ENCODE measurements at regions not wholly inside any gene's neighbourhood (a gene's known extent, or its start where the extent isn't known, plus 50 kb on each side); places are given as distances from the start of the nearest gene placed in this dataset.

DNA sequence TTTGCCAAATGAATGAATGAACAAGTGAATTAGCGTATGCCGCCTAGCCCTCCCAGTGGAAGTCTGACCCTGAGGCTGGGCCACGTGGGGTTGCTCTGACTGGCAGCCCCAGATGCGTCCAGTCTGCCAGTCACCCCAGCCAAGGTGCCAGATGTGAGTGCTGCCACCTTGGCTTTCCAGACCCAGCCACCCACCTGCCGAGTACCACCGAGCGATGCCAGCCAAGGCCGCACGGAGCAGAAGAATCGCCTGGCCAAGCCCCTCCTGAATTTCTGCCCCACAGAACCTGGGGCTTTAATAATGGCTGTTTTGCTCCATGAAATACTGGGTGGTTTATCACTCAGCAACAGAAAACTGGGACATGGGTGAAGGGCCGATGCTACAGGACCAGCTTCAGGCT lies 59.3 kb downstream of the ADRA2C start:
- 91 to 93% methylated on average over 11 of the region's 11 CpGs for WGBS, 2 experiments
- H3K4me1 ChIP-seq (ENCODE audit: control insufficient read depth, insufficient read depth, low read length), result peaks cover 45% of the 10 kb centered on the region
- H3K27me3 ChIP-seq (ENCODE audit: control insufficient read depth, insufficient read depth, low read length, poor library complexity, severe bottlenecking), result peaks cover 61% of the 10 kb centered on the region

DNA sequence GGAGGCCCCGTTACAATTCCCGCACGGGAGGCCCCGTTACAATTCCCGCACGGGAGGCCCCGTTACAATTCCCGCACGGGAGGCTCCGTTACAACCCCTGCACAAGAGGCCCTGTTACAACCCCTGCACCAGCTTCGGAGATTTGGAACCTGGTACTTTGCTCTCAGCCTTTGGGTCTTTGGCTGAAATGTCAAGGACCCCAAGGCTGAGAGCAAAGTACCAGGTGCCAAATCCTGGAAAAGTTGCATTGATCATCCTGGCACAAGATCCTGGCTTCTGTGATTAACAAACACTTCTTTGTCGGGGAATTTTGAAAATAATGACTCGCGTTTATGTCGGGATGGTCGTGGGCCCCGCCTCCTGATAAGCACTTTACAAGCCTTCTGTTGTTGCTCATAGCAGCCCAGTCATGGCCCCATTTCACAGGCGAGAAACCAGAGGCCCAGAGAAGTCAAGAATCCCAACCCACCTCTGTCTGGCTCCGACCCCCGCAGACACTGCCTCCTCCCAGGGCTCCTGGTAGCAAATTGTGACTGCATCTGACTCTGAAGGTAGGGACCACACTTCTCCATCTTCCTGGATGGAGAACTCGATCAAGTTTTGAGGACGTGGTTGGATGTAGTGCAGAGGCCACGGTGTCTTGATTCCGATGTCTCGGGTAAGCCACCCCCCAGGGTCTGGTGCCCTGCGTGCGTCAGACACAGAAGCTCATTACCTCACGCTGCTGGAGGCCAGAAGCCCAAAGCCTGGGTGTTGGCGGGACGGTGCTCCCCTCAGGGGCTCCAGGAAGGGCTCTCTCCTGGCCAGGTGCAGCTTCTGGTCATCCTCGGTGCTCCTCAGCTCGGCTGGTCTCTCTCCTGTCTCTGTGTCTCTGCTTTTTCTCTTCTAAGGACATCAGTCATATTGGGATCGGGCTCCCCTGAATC lies 60.3 kb downstream of the ADRA2C start:
- Histone ChIP-seq H3K27ac (ENCODE audit: insufficient read depth, low read depth, low read length, poor library complexity, severe bottlenecking) (no peak overlapping the region), H3K9me3 (ENCODE audit: control insufficient read depth, low read length) (no peaks in the 10 kb centered on the region), H3K4me3 (ENCODE audit: insufficient read depth, low read depth, low read length) (no peak overlapping the region), H3K4me1 (ENCODE audit: control insufficient read depth, insufficient read depth, low read length) (peaks cover 43% of the 10 kb centered on the region), H3K36me3 (ENCODE audit: control insufficient read depth, insufficient read depth, low read length) (no peaks in the 10 kb centered on the region), H3K27me3 (ENCODE audit: control insufficient read depth, insufficient read depth, low read length, poor library complexity, severe bottlenecking) (peaks cover 70% of the 10 kb centered on the region)
- WGBS, 2 experiments, result 82 to 84% methylated on average over 33 of the region's 33 CpGs

More for the DNA sequence above, 59.3 kb downstream of the ADRA2C start:
- no peaks in the 10 kb centered on the region for H3K9me3 ChIP-seq (ENCODE audit: control insufficient read depth, low read length)
- no peak overlapping the region for H3K27ac ChIP-seq (ENCODE audit: insufficient read depth, low read depth, low read length, poor library complexity, severe bottlenecking)
- H3K4me3 ChIP-seq (ENCODE audit: insufficient read depth, low read depth, low read length), result no peak overlapping the region
- no peaks in the 10 kb centered on the region for H3K36me3 ChIP-seq (ENCODE audit: control insufficient read depth, insufficient read depth, low read length)

DNA sequence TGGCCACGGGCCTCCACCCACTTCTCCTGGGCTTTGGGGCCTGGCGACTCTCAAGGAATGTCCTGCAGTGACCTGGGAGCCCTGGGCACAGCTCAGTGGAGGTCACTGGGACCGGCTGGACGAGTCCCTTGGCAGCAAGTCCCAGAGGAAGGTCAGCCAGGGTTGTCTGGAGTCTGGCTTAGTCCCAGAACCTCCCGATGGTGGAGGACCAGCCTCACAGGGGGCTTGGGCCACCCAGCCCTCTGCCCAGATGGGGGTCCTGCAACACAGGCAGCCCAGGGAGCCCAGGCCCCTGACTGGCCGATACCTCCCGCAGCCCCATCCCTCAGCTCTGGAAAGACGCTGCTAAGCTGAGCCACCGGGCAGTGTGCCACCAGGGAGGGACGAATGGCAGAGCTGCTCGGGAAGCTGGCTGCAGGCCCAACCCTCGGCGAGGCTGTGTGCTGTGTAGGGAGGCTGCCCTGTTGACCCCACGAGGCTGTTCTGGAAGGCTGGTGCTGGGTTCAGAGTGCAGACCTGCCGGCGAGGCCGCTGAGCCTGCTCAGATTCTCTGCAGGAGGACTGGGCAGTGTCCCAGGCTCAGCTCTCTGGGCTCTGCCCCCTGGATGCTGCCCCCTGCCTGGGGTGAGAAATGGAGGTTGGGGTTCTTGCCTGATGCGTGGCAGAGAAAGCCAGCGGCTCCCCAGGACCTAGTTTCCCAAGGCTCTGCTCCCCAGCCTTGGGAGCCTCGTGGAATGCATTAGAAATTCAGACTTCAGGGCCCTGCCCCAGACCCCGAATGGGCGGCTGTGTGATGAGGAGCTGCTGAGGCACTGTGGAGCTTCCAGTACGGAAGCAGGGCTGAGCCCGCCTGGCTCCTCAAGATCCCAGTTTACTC lies 61.7 kb downstream of the ADRA2C start:
- Histone ChIP-seq H3K27me3 (ENCODE audit: control insufficient read depth, insufficient read depth, low read length, poor library complexity, severe bottlenecking) (peaks cover 78% of the 10 kb centered on the region), H3K4me1 (ENCODE audit: control insufficient read depth, insufficient read depth, low read length) (peaks cover 36% of the 10 kb centered on the region), H3K9me3 (ENCODE audit: control insufficient read depth, low read length) (no peaks in the 10 kb centered on the region), H3K36me3 (ENCODE audit: control insufficient read depth, insufficient read depth, low read length) (no peaks in the 10 kb centered on the region), H3K27ac (ENCODE audit: insufficient read depth, low read depth, low read length, poor library complexity, severe bottlenecking) (no peak overlapping the region), H3K4me3 (ENCODE audit: insufficient read depth, low read depth, low read length) (no peak overlapping the region)
- WGBS, 2 experiments, result 82 to 86% methylated on average over 24 of the region's 24 CpGs

DNA sequence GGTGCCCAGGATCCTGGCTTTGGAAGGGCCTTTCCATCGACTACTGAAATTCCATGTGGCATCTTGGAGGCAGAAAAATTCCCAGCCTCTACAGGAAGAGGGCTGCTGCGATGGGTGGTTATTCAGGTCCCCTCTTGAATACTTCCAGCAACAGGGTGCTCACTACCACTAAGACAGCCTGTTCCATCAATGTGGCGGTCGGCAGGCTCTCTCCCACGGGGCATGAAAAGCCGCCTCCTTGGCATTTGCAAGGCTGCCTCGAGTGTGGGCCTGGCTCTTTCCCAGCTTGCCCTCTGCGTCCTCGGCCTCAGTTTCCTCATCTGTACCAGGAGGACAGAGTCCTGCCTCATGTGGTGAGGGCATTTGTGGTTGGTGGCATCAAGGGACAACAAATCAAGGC lies 62.4 kb downstream of the ADRA2C start:
- Histone ChIP-seq H3K27me3 (ENCODE audit: control insufficient read depth, insufficient read depth, low read length, poor library complexity, severe bottlenecking) (peaks cover 79% of the 10 kb centered on the region), H3K4me3 (ENCODE audit: insufficient read depth, low read depth, low read length) (no peak overlapping the region)
- WGBS, 2 experiments, result 94 to 96% methylated on average over 9 of the region's 9 CpGs

DNA sequence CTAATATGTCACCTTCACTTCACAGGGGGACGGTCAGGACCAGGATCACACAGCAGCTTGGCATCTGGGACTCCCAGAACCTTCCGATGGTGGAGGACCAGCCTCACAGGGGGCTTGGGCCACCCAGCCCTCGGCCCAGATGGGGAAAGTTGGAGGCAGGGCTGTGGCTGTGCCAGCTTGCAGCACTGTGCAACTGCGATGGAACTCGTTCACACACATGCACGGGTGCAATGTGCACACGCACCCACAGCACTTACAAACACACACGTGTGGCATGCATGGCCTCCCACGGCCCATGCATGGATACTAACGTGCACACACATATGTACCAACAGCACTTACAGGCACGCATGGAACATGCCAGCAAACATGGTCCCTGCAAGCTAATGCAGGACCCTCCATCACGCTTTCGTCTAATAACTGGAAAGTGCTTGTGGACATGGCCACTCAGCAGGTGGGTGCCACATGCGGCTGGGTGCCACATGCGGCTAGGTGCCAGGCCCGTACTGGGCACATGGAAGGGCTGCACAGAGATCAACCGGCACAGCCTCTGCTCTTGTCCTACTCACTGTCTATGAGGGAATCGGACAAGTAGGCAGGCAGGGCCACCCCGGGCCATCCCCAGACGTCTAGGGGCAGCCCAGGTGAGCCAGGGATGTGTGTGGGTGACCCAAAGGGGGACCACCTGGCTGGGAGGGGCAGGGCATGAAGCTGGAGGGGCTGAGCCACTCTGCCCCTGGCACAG lies 63.2 kb downstream of the ADRA2C start:
- Histone ChIP-seq H3K4me3 (ENCODE audit: insufficient read depth, low read depth, low read length) (no peak overlapping the region), H3K4me1 (ENCODE audit: control insufficient read depth, insufficient read depth, low read length) (peaks cover 41% of the 10 kb centered on the region), H3K9me3 (ENCODE audit: control insufficient read depth, low read length) (no peaks in the 10 kb centered on the region), H3K27me3 (ENCODE audit: control insufficient read depth, insufficient read depth, low read length, poor library complexity, severe bottlenecking) (peaks cover 78% of the 10 kb centered on the region), H3K36me3 (ENCODE audit: control insufficient read depth, insufficient read depth, low read length) (no peaks in the 10 kb centered on the region), H3K27ac (ENCODE audit: insufficient read depth, low read depth, low read length, poor library complexity, severe bottlenecking) (no peak overlapping the region)
- 88 to 89% methylated on average over 20 of the region's 20 CpGs for WGBS, 2 experiments

More for the DNA sequence above, 62.4 kb downstream of the ADRA2C start:
- Histone ChIP-seq H3K36me3 (ENCODE audit: control insufficient read depth, insufficient read depth, low read length) (no peaks in the 10 kb centered on the region), H3K27ac (ENCODE audit: insufficient read depth, low read depth, low read length, poor library complexity, severe bottlenecking) (no peak overlapping the region), H3K9me3 (ENCODE audit: control insufficient read depth, low read length) (no peaks in the 10 kb centered on the region), H3K4me1 (ENCODE audit: control insufficient read depth, insufficient read depth, low read length) (peaks cover 36% of the 10 kb centered on the region)

DNA sequence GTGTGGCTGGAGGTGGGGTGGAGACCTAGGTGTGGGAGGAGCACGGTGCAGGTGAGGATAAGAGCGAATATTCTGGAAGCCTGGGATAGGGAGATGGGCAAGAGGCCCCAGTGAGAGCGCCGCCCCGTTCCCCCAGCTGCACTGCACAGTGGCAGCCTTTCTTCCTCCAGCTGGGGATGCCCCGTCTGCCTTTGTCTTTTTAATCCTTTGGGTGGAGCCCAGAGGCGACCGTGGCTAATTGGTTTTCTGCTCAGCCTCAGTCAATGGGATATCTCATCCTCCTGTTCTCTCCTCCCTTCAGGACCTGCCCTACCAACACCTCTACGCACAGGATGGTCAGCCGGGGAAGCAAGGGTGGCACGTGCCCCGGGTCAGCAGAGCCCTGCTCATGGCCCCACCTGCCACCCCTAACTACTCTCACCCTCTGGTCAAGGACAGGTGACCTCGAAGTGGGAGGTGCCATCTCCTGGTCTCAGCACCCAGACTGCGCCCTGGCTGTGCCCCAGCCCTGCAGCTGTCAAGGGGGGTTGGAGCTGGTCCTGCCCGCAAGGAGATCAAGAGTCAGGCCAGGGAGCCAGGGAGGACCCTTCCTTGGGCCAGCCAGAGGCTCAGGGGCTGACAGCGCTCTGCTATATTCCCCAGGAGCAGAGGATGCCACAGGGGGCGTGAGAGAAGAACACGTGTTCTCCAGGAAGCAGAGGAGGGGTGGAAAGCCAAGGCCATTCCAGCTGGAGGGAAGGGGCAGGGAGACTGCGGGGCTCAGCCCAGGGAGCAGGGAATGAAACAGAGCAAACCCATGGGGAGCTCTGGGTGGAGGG lies 64.0 kb downstream of the ADRA2C start:
- Histone ChIP-seq H3K27me3 (ENCODE audit: control insufficient read depth, insufficient read depth, low read length, poor library complexity, severe bottlenecking) (peaks cover 81% of the 10 kb centered on the region), H3K4me3 (ENCODE audit: insufficient read depth, low read depth, low read length) (no peak overlapping the region), H3K36me3 (ENCODE audit: control insufficient read depth, insufficient read depth, low read length) (no peaks in the 10 kb centered on the region), H3K4me1 (ENCODE audit: control insufficient read depth, insufficient read depth, low read length) (peaks cover 43% of the 10 kb centered on the region), H3K9me3 (ENCODE audit: control insufficient read depth, low read length) (no peaks in the 10 kb centered on the region), H3K27ac (ENCODE audit: insufficient read depth, low read depth, low read length, poor library complexity, severe bottlenecking) (no peak overlapping the region)
- 31 to 34% methylated on average over 19 of the region's 19 CpGs for WGBS, 2 experiments

DNA sequence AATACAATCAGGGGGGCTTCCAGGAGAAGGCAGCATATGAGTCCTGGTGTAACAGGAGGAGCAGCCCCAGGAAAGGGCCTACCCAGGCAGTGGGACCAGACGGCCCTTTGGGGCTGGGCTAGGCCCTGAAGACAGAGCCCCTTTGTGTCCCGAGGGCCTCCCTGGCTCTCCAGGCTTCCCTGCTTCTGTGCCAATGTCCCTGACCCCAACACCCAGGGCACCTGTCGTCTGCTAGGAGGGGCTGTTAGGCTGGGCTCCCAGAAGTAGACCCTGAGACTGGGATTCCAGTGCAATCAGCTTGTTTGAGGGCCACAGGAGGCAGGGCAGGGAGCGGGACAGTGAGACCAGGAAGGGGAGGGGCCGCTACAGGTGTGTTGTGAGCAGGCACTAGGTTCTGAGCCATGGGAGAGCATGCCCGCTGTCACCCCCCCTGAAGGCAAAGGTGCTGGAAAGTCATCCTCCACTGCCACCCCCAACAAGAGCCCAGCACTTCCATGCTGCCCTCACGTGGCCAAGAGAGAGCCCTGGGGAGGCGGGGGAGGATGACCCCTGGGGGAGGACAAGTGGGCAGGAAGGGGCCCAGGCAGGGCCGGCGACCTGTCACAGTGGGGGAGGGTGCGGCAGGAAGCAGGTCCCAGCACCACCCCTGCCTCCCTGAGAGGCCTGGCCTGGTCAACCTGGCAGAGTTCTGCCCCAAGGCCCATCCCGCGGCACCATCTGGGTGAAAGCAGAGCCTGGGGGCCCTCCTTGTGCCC lies 64.8 kb downstream of the ADRA2C start:
- WGBS, 2 experiments, result 71 to 74% methylated on average over 13 of the region's 13 CpGs
- H3K4me1 ChIP-seq (ENCODE audit: control insufficient read depth, insufficient read depth, low read length), result peaks cover 50% of the 10 kb centered on the region
- H3K4me3 ChIP-seq (ENCODE audit: insufficient read depth, low read depth, low read length), result no peak overlapping the region
- H3K27me3 ChIP-seq (ENCODE audit: control insufficient read depth, insufficient read depth, low read length, poor library complexity, severe bottlenecking), result peaks cover 89% of the 10 kb centered on the region
- H3K36me3 ChIP-seq (ENCODE audit: control insufficient read depth, insufficient read depth, low read length), result no peaks in the 10 kb centered on the region
- H3K9me3 ChIP-seq (ENCODE audit: control insufficient read depth, low read length), result no peaks in the 10 kb centered on the region
- H3K27ac ChIP-seq (ENCODE audit: insufficient read depth, low read depth, low read length, poor library complexity, severe bottlenecking), result no peak overlapping the region

DNA sequence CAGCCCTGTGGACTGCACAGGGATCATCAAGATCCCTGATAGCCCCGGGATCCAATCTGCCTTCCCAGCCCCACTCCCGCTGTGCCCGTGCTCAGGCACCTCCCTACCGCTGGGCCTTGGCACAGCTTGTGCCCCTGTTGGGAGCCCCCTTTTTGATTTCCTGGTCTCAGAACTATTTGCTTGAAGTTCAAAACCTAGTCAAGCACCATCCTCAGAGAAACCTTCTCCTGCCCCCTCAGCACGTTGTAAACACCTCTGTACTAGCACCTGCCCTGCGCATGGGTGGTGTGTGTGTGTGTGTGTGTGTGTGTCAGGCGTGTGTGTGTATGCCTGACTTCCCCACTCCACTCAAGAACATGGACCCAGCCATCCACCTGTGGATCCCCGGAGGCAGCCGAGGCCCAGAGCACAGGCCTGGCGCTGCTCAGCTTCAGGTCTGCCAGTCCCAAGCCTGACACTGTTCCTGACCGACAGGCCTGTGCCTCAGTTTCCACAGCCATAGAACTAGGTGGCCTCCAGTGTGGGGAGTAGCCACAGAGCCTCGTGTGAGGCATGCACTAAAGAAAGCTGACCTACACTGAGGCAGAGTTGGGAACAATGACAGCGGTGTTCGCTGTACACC lies 65.5 kb downstream of the ADRA2C start:
- Histone ChIP-seq H3K27me3 (ENCODE audit: control insufficient read depth, insufficient read depth, low read length, poor library complexity, severe bottlenecking) (peaks cover 83% of the 10 kb centered on the region), H3K27ac (ENCODE audit: insufficient read depth, low read depth, low read length, poor library complexity, severe bottlenecking) (no peak overlapping the region), H3K4me3 (ENCODE audit: insufficient read depth, low read depth, low read length) (no peak overlapping the region), H3K4me1 (ENCODE audit: control insufficient read depth, insufficient read depth, low read length) (peaks cover 57% of the 10 kb centered on the region), H3K36me3 (ENCODE audit: control insufficient read depth, insufficient read depth, low read length) (no peaks in the 10 kb centered on the region), H3K9me3 (ENCODE audit: control insufficient read depth, low read length) (no peaks in the 10 kb centered on the region)
- WGBS, 2 experiments, result 90 to 91% methylated on average over 13 to 14 of the region's 14 CpGs

Data from ectodermal cell (in vitro differentiated cells).